H9 (cell line): ENCODE measurements at regions not wholly inside any gene's neighbourhood (a gene's known extent, or its start where the extent isn't known, plus 50 kb on each side); places are given as distances from the start of the nearest gene placed in this dataset.

Experiments used
- DNase-seq: peaks from one replicate; pipeline ENCODE4 v3.0.0-alpha.2; 2017
- H2AFZ ChIP-seq: one replicate; pipeline ENCODE4 v1.6.1; 2013; ENCODE audit warnings: mild to moderate bottlenecking, low read length, control low read depth, moderate library complexity
- H2AK5ac ChIP-seq: 2 replicates; pipeline ENCODE4 v1.6.1; 2013; ENCODE audit warnings: low read length, control low read depth, mixed read lengths; ENCODE audit not compliant: insufficient read length
- H2BK120ac ChIP-seq: one replicate; pipeline ENCODE4 v1.6.1; 2013; ENCODE audit warnings: low read depth, mild to moderate bottlenecking, low read length, control low read depth, inconsistent platforms; ENCODE audit not compliant: poor library complexity, severe bottlenecking
- H2BK12ac ChIP-seq: 2 replicates; pipeline ENCODE4 v1.6.1; 2013; ENCODE audit warnings: low read length, control low read depth, mixed read lengths, low read depth; ENCODE audit not compliant: insufficient read length
- H2BK15ac ChIP-seq: 2 replicates; pipeline ENCODE4 v1.6.1; 2013; ENCODE audit warnings: low read depth, low read length, control low read depth
- H2BK20ac ChIP-seq: one replicate; pipeline ENCODE4 v1.6.1; 2013; ENCODE audit warnings: low read depth, mild to moderate bottlenecking, low read length, control low read depth, inconsistent platforms; ENCODE audit not compliant: poor library complexity, severe bottlenecking
- H2BK5ac ChIP-seq: 2 replicates; pipeline ENCODE4 v1.6.1; 2013; ENCODE audit warnings: low read length, control low read depth, mixed read lengths; ENCODE audit not compliant: insufficient read length
- H3K14ac ChIP-seq: 2 replicates; pipeline ENCODE4 v1.6.1; 2013; ENCODE audit warnings: low read length, control low read depth; ENCODE audit not compliant: insufficient read depth
- H3K18ac ChIP-seq: 2 replicates; pipeline ENCODE4 v1.6.1; 2013; ENCODE audit warnings: low read depth, mild to moderate bottlenecking, mixed read lengths, low read length, control low read depth; ENCODE audit not compliant: insufficient read length
- H3K23ac ChIP-seq: 2 replicates; pipeline ENCODE4 v1.6.1; 2013; ENCODE audit warnings: low read length, control low read depth, mixed read lengths, low read depth; ENCODE audit not compliant: insufficient read length
- H3K23me2 ChIP-seq: 2 replicates; pipeline ENCODE4 v1.6.1; 2013; ENCODE audit warnings: low read depth, mild to moderate bottlenecking, mixed read lengths, low read length, control low read depth; ENCODE audit not compliant: insufficient read length, poor library complexity, severe bottlenecking
- H3K27ac ChIP-seq: 2 replicates; pipeline ENCODE4 v1.5.1; 2013; ENCODE audit warnings: low read length, control low read depth, mixed read lengths, low read depth; ENCODE audit not compliant: insufficient read length
- H3K27me3 ChIP-seq: 2 replicates; pipeline ENCODE4 v1.6.1; 2013; ENCODE audit warnings: low read length, control low read depth, inconsistent platforms; ENCODE audit not compliant: insufficient read depth
- H3K4ac ChIP-seq: 2 replicates; pipeline ENCODE4 v1.6.1; 2013; ENCODE audit warnings: low read depth, mild to moderate bottlenecking, control low read depth, inconsistent platforms, low read length, moderate library complexity
- H3K4me1 ChIP-seq: 2 replicates; pipeline ENCODE4 v1.6.1; 2013; ENCODE audit warnings: low read length, control low read depth, inconsistent platforms; ENCODE audit not compliant: insufficient read depth
- H3K4me2 ChIP-seq: 2 replicates; pipeline ENCODE4 v1.6.1; 2013; ENCODE audit warnings: low read length, control low read depth, mixed read lengths; ENCODE audit not compliant: insufficient read length, insufficient read depth
- H3K56ac ChIP-seq: 2 replicates; pipeline ENCODE4 v1.6.1; 2013; ENCODE audit warnings: low read depth, mild to moderate bottlenecking, mixed read lengths, low read length, control low read depth; ENCODE audit not compliant: insufficient read length
- H3K79me1 ChIP-seq: 2 replicates; pipeline ENCODE4 v1.6.1; 2013; ENCODE audit warnings: low read depth, mild to moderate bottlenecking, moderate library complexity, low read length, control low read depth, inconsistent platforms; ENCODE audit not compliant: insufficient read depth, poor library complexity, severe bottlenecking
- H3K79me2 ChIP-seq: 2 replicates; pipeline ENCODE4 v1.6.1; 2013; ENCODE audit warnings: low read length, control low read depth, inconsistent platforms; ENCODE audit not compliant: insufficient read depth
- H3K9ac ChIP-seq: 2 replicates; pipeline ENCODE4 v1.6.1; 2013; ENCODE audit warnings: low read length, control low read depth, mixed read lengths; ENCODE audit not compliant: insufficient read length; ENCODE audit errors: extremely low read depth
- H3K9me3 ChIP-seq: one replicate; pipeline ENCODE4 v1.6.1; 2013; ENCODE audit warnings: low read depth, low read length, inconsistent platforms; ENCODE audit not compliant: control insufficient read depth
- H3T11ph ChIP-seq: one replicate; pipeline ENCODE4 v1.6.1; 2013; ENCODE audit warnings: mild to moderate bottlenecking, low read length, control low read depth, inconsistent platforms
- H4K20me1 ChIP-seq: one replicate; pipeline ENCODE4 v1.6.1; 2013; ENCODE audit not compliant: control insufficient read depth, insufficient read length, insufficient read depth
- H4K5ac ChIP-seq: 2 replicates; pipeline ENCODE4 v1.6.1; 2013; ENCODE audit warnings: low read depth, mild to moderate bottlenecking, mixed read lengths, low read length, control low read depth; ENCODE audit not compliant: insufficient read length
- H4K8ac ChIP-seq: replicated peaks from 2 replicates; pipeline ENCODE4 v1.6.1; 2013; ENCODE audit warnings: low read length, control low read depth, mixed read lengths, low read depth; ENCODE audit not compliant: insufficient read length
- H4K91ac ChIP-seq: 2 replicates; pipeline ENCODE4 v1.6.1; 2013; ENCODE audit warnings: low read depth, mild to moderate bottlenecking, moderate library complexity, mixed read lengths, low read length, control low read depth; ENCODE audit not compliant: insufficient read length
- H3K27ac Mint-ChIP-seq, 3 experiments: 2 replicates in 2 of 3; 3 replicates in 1 of 3; pipeline ENCODE4 v1.8.0; 2020 to 2021; ENCODE audit warnings: mixed read lengths in 3 of 3, mild to moderate bottlenecking in 1 of 3, moderate library complexity in 1 of 3
- H3K27me3 Mint-ChIP-seq: 2 replicates; pipeline ENCODE4 v1.8.0; 2021; ENCODE audit warnings: low read depth, mild to moderate bottlenecking, moderate library complexity, mixed read lengths
- H3K36me3 Mint-ChIP-seq, 3 experiments: 2 replicates in 2 of 3; 3 replicates in 1 of 3; pipeline ENCODE4 v1.8.0; 2020 to 2021; ENCODE audit warnings: low read depth in 3 of 3, mixed read lengths in 3 of 3; ENCODE audit not compliant: insufficient read depth in 1 of 3
- H3K4me1 Mint-ChIP-seq, 2 experiments: 2 replicates each; pipeline ENCODE4 v1.8.0; 2020; ENCODE audit warnings: mixed read lengths in 2 of 2
- H3K4me3 Mint-ChIP-seq, 2 experiments: 2 replicates in 1 of 2; 3 replicates in 1 of 2; pipeline ENCODE4 v1.8.0; 2020 to 2021; ENCODE audit warnings: mild to moderate bottlenecking in 2 of 2, mixed read lengths in 2 of 2, moderate library complexity in 1 of 2
- H3K9me3 Mint-ChIP-seq, 2 experiments: 2 replicates in 1 of 2; 3 replicates in 1 of 2; pipeline ENCODE4 v1.8.0; 2020; ENCODE audit warnings: mild to moderate bottlenecking in 2 of 2, mixed read lengths in 2 of 2, moderate library complexity in 1 of 2
- CTCF ChIP-seq: fragments of 200-600 bp; sonication (generic); conservative IDR thresholded peaks from 3 replicates; pipeline ENCODE4 v1.8.0; 2021; ENCODE audit warnings: antibody characterized with exemption, mild to moderate bottlenecking
- WGBS: extraction: QIAGEN DNeasy Blood & Tissue Kit; methylation state at CpG from one replicate; pipeline ENCODE4 v1.1.7; 2013; ENCODE audit warnings: missing lambda C conversion rate, low lambda C conversion rate, mixed read lengths; ENCODE audit not compliant: insufficient read length; ENCODE audit errors: extremely low coverage; 5-methylcytosine and 5-hydroxymethylcytosine counted together

- Histone ChIP-seq H2BK5ac (no peak overlapping the region), H3K4me2 (no peak overlapping the region), H4K91ac (no peak overlapping the region), H4K20me1 (no peaks in the 10 kb centered on the region), H3K23ac (no peak overlapping the region), H2BK120ac (no peak overlapping the region), H3K14ac (no peak overlapping the region), H2AK5ac (no peak overlapping the region), H2AFZ (no peak overlapping the region), H3K9ac (no peak overlapping the region), H3T11ph (no peak overlapping the region), H3K79me2 (no peaks in the 10 kb centered on the region), H3K27ac (no peak overlapping the region), H3K56ac (no peak overlapping the region), H2BK20ac (no peak overlapping the region), H3K18ac (no peak overlapping the region), H3K9me3 (no peaks in the 10 kb centered on the region), H2BK15ac (no peak overlapping the region), H4K8ac (no peak overlapping the region), H4K5ac (no peak overlapping the region), H3K23me2 (no peaks in the 10 kb centered on the region), H2BK12ac (no peak overlapping the region), H3K79me1 (no peaks in the 10 kb centered on the region), H3K4ac (no peak overlapping the region), H3K27me3 (no peaks in the 10 kb centered on the region), H3K4me1 (no peaks in the 10 kb centered on the region)
- H3K4me3 Mint-ChIP-seq, result no peak overlapping the region
- TF ChIP-seq CTCF, result no peak
- 0 out of 4 replicates have a peak, but pooled peaks cover 0 to 3% of the 10 kb centered on the region in 2 experiments for H3K4me1 Mint-ChIP-seq
- DNase-seq, result no peak
- H3K9me3 Mint-ChIP-seq, result no peaks in the 10 kb centered on the region
- H3K27ac Mint-ChIP-seq, result no peak overlapping the region
- no peaks in the 10 kb centered on the region for H3K36me3 Mint-ChIP-seq
- no peaks in the 10 kb centered on the region for H3K27me3 Mint-ChIP-seq
- WGBS, result no CpG with 5 or more reads among the region's 2 CpGs
Observed at GRCh38 chr1:72399807-72400206, 117.5 kb upstream of the NEGR1 start.
